Lower leg skin (tissue), 4 donors: ENCODE measurements at regions not wholly inside any gene's neighbourhood (a gene's known extent, or its start where the extent isn't known, plus 50 kb on each side); places are given as distances from the start of the nearest gene placed in this dataset.

ENCODE experiments used
- DNase-seq, 2 donors: peaks; one replicate each; pipeline ENCODE4 v3.0.0-alpha.2; 2019; ENCODE audit warnings: low spot score in 2 of 2
- H3K4me3 ChIP-seq: fragments of 200-600 bp; sonication (generic); 2 replicates; pipeline ENCODE4 v1.5.1; 2017; ENCODE audit warnings: mild to moderate bottlenecking, low read depth; ENCODE audit not compliant: poor library complexity, severe bottlenecking
- POLR2A ChIP-seq, 2 donors: fragments of 450-650 bp; IDR thresholded peaks; one replicate each; pipeline ENCODE4 v1.6.1; 2016 to 2017; ENCODE audit warnings: antibody characterized with exemption in 2 of 2, mild to moderate bottlenecking in 1 of 2, moderate library complexity in 1 of 2
- whole genome bisulfite sequencing, 2 donors: methylation state at CpG; one replicate each; pipeline ENCODE4 v1.1.5; 2018; 5-methylcytosine and 5-hydroxymethylcytosine counted together
- intact Hi-C: fragments of 100-400 bp; cut with DNase I; formaldehyde crosslinking; loops from one replicate; pipeline ENCODE4 v1.15.0; 2023; ENCODE audit warnings: low total_unique reads
- TF ChIP-seq, protein P1 (sequence below), 3 donors: fragments of 450-650 bp; IDR thresholded peaks; one replicate each; pipeline ENCODE4 v1.5.1; 2016; ENCODE audit warnings: antibody characterized with exemption in 3 of 3, mild to moderate bottlenecking in 3 of 3, moderate library complexity in 2 of 3

DNA sequence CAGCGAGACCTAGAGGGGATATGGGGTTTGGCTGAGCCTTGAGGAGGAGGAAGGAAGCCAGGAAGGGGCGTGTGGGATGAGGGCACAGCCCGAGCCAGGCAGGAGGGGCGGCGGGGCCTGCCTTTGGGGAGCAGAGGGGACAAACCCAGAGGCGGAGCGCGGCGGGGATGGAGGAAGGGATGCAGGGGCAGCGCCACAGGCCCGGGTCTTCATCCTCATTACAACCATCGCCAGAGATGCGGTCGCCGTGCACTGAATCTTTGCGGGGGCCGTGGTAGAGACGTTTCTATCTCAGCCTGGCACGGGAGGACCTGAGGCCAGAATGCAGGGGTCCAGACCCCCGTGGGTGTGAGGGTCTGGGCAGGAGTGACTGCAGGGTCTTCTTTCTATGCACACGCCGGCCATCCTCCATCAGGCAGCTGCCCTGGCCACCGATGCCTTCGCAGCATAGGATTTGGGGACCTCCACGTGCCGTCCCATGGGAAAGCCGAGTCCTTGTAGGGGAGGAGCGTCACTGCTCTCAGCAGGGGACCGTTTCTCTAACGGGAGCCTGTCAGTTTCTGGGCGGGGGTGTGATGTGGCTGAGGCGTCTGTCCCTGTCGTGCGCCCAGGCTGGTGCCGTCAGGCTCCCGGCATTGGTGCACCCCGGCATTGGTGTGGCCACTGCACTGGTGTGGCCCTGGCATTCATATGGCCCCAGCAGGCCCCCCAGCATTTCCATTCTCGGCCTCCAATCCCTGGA is 1267.9 kb downstream of the BRD1 start:
- 81 to 87% methylated on average over 34 to 38 of the region's 38 CpGs for WGBS, 2 donors
- DNase-seq, result no peak
- H3K4me3 ChIP-seq, result no peak overlapping the region
- TF ChIP-seq, protein P1, sequence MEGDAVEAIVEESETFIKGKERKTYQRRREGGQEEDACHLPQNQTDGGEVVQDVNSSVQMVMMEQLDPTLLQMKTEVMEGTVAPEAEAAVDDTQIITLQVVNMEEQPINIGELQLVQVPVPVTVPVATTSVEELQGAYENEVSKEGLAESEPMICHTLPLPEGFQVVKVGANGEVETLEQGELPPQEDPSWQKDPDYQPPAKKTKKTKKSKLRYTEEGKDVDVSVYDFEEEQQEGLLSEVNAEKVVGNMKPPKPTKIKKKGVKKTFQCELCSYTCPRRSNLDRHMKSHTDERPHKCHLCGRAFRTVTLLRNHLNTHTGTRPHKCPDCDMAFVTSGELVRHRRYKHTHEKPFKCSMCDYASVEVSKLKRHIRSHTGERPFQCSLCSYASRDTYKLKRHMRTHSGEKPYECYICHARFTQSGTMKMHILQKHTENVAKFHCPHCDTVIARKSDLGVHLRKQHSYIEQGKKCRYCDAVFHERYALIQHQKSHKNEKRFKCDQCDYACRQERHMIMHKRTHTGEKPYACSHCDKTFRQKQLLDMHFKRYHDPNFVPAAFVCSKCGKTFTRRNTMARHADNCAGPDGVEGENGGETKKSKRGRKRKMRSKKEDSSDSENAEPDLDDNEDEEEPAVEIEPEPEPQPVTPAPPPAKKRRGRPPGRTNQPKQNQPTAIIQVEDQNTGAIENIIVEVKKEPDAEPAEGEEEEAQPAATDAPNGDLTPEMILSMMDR (IDR thresholded peaks at IDR 0.05), result no peak
- TF ChIP-seq POLR2A (IDR thresholded peaks at IDR 0.05), result no peak
- intact Hi-C loops, result no loop called here

DNA sequence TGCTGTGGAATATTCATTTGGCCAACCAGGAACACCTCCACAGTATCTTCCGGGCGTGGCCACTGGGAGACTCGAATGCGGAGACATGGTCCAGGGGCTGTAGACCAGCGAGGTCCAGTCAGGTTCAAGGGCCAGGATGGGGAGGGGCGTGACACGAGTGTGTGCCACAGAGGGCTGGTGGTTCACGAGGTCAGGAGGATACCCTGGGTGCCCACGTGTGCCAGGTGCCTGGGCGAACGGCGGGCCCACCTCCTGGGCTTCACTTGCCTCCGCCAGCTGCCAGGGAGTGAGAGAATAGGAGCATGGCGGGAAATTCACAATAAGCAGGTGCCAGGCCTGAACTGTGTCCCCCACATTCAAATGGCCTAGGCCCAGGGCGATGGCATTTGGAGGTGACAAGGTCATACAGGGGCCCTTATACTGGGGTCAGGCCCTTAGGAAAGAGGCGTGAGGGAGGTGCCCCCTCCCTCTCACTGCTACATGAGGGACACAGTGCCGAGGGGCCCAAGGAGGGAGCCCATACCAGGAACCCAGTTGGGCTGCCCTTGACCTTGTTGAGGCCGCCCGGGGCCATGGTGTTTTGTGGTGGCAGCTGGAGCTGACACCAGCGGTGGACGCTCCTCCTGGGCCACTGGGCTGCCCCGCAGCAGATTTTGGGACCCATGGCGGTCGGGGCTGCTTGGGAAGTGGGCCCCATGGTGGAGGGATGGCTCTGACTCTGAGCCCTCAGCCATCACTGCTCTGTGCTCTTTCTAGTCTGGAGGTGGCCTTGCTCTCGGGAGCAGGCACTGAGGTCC is 1268.9 kb downstream of the BRD1 start:
- TF ChIP-seq, protein P1 (IDR thresholded peaks at IDR 0.05), result no peak
- TF ChIP-seq POLR2A (IDR thresholded peaks at IDR 0.05), result no peak
- no peak overlapping the region for H3K4me3 ChIP-seq
- intact Hi-C loops, result no loop called here
- no peak for DNase-seq
- 94 to 95% methylated on average over 22 to 24 of the region's 25 CpGs for WGBS, 2 donors

DNA sequence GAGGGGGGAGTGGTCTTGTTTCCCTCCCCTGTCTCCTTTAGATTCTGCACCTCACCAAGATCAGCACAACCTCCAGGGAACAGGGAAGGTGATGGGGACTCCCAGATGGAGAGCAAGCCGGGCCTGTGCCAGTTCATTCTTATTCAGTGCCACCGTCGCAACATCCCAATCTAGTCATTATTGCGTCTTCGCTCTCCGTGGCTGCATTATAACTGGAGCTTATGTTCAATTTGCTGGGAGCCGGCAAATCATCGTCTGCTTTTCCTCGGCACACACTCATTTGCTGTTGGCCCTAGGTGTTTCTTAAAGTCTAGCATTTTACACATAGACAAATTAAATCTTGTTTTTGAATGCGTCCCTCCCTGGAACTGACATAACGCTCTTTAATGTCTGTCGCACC is 1269.7 kb downstream of the BRD1 start:
- H3K4me3 ChIP-seq, result no peak overlapping the region
- WGBS, 2 donors, result 96 to 97% methylated on average over 12 of the region's 12 CpGs
- TF ChIP-seq POLR2A (IDR thresholded peaks at IDR 0.05), result no peak
- TF ChIP-seq, protein P1 (IDR thresholded peaks at IDR 0.05), result no peak

DNA sequence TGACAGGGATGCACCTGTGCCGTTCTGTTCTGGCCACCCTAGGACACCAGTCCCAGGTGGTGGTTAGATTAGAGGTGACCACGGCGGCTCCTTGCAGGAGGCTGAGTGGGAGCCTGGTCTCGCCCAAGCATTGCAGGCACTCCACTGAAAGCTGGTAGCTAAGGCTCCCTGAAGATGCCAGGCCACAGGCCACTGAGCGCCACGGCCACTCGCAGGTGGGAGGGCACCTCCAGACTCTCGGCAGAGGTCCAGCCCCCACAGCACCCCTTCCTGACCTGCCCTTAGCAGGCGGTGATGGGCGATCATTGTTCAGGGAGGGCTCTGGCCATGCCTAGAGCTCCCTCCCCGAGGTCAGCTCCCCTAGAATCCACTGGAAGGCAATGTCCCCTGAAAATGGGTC is 1270.2 kb downstream of the BRD1 start:
- TF ChIP-seq, protein P1 (IDR thresholded peaks at IDR 0.05), result no peak
- TF ChIP-seq POLR2A (IDR thresholded peaks at IDR 0.05), result no peak
- DNase-seq, result no peak
- H3K4me3 ChIP-seq, result no peak overlapping the region
- intact Hi-C loops, result no loop called here
- WGBS, 2 donors, result 89 to 95% methylated on average over 9 to 11 of the region's 11 CpGs

More for the DNA sequence above, 1269.7 kb downstream of the BRD1 start:
- intact Hi-C loops, result no loop called here
- no peak for DNase-seq

DNA sequence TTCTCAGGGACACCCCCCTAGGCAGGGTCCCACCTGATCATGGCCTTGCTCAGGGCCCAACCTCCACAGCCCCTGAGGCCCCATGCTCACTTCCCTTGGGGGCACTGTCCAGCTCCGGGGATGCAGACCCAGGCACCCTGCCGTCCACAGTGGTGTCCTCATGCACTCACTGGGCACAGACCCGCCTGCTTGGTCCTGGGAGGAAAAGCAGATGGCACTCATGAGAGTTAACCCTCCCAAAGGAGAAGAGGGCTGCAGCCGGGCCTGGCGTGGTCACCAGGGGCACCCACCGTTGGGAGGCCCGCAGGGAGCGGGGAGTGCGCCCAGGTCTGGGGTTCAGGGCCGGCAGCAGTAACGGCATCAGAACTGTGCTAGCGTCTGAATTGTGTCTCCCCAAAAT is 1270.9 kb downstream of the BRD1 start:
- TF ChIP-seq, protein P1 (IDR thresholded peaks at IDR 0.05), result no peak
- TF ChIP-seq POLR2A (IDR thresholded peaks at IDR 0.05), result no peak
- H3K4me3 ChIP-seq, result no peak overlapping the region
- WGBS, 2 donors, result 91 to 94% methylated on average over 10 to 12 of the region's 12 CpGs
- DNase-seq, result no peak
- intact Hi-C loops, result no loop called here
